ENCODE measurements at regions not wholly inside any gene's neighbourhood (a gene's known extent, or its start where the extent isn't known, plus 50 kb on each side); places are given as distances from the start of the nearest gene placed in this dataset.

DNA sequence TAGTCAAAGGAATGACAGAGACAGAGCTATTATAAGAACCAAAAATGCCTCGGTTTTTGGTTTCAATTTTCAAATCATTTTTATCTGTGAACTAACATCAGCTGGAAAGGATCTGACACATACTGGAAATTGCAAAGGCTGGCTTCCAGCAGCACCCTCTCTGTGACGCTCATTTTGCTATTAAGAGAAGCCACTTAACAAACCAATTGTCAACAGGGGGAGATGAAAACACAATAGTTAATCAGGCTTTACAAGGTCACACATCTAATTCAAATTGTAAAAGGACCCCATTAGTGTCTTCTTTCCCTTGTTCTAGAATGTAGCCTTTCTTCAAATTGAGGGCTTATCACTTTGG lies 160.5 kb downstream of the TFAP2B start:
- no TSS peak for BruUV-seq (replicated peaks)
- intact Hi-C loops (cut with micrococcal nuclease; ENCODE audit: unreplicated experiment), result no loop called here

DNA sequence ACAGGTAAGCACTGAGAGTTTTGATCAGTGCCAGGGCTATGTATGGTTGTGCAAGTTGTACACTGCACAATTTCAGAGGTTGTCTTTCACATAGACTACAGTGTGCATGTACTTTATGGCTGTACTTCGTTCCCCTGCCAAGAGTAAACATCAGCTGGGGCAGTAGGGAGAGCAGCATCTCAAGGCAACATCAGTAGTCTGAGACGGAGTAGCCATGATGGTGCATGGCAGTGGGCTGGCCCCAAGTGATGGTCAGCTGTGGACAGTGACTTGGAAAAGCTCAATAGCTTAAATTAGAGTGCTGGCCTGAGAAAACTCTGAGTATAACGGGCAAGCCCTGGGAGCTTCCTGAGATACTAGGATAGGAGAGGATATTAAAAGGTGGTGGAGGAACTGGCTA lies 165.5 kb downstream of the TFAP2B start:
- intact Hi-C loops (cut with micrococcal nuclease; ENCODE audit: unreplicated experiment), result no loop called here
- DNase-seq (ENCODE audit: low spot score), result no peak

More for the DNA sequence above, 160.5 kb downstream of the TFAP2B start:
- TF ChIP-seq, protein P1, sequence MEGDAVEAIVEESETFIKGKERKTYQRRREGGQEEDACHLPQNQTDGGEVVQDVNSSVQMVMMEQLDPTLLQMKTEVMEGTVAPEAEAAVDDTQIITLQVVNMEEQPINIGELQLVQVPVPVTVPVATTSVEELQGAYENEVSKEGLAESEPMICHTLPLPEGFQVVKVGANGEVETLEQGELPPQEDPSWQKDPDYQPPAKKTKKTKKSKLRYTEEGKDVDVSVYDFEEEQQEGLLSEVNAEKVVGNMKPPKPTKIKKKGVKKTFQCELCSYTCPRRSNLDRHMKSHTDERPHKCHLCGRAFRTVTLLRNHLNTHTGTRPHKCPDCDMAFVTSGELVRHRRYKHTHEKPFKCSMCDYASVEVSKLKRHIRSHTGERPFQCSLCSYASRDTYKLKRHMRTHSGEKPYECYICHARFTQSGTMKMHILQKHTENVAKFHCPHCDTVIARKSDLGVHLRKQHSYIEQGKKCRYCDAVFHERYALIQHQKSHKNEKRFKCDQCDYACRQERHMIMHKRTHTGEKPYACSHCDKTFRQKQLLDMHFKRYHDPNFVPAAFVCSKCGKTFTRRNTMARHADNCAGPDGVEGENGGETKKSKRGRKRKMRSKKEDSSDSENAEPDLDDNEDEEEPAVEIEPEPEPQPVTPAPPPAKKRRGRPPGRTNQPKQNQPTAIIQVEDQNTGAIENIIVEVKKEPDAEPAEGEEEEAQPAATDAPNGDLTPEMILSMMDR (conservative IDR thresholded peaks at IDR 0.05; ENCODE audit: low read depth, low read length), result no peak
- TF ChIP-seq EZH2 (IDR thresholded peaks at IDR 0.05; ENCODE audit: borderline replicate concordance, low read depth, low read length, poor library complexity, severe bottlenecking), result no peak
- ChIA-PET CTCF (no interaction called here), POLR2A (ENCODE audit: low non-redundant PET) (no interaction called here)
- H3K9me3 ChIP-seq (ENCODE audit: low read depth, low read length, poor library complexity, severe bottlenecking), result no peaks in the 10 kb centered on the region
- no peaks in the 10 kb centered on the region for H3K36me3 ChIP-seq (ENCODE audit: insufficient read depth, low read length, poor library complexity, severe bottlenecking)
- H3K4me3 ChIP-seq (ENCODE audit: low read depth, low read length, poor library complexity, severe bottlenecking), result no peak overlapping the region
- peak; percentile 30 for DNase-seq (ENCODE audit: low spot score)
- no peaks in the 10 kb centered on the region for H3K27me3 ChIP-seq (replicated peaks; ENCODE audit: insufficient read depth, low read depth, low read length, poor library complexity)
- no peak overlapping the region for H3K27ac ChIP-seq (ENCODE audit: low read depth, low read length, poor library complexity, severe bottlenecking)
- peaks cover 13% of the 10 kb centered on the region for H3K4me1 ChIP-seq (ENCODE audit: insufficient read depth, low read length, poor library complexity, severe bottlenecking)

DNA sequence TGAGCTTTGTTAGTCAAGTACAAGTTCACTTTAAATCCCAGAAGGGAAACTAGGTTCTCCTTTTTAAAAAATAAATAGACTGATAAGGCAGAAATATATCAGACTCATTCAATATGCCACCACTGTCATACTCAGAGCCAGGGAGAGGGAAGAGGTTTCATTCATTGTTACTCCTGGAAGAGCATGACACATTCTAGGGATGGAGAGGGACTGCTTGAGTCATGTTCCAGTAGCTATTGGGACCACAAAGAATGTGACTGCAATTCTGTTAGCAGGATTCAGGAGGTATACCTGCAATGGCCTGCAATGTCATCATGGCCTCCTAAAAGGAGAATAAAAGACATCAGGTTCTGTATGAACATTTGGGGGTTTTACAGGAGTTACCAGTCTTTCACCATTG lies 167.6 kb downstream of the TFAP2B start:
- no peaks in the 10 kb centered on the region for H3K27me3 ChIP-seq (replicated peaks; ENCODE audit: insufficient read depth, low read depth, low read length, poor library complexity)
- intact Hi-C loops (cut with micrococcal nuclease; ENCODE audit: unreplicated experiment), result no loop called here
- TF ChIP-seq EZH2 (IDR thresholded peaks at IDR 0.05; ENCODE audit: borderline replicate concordance, low read depth, low read length, poor library complexity, severe bottlenecking), result no peak
- TF ChIP-seq, protein P1 (conservative IDR thresholded peaks at IDR 0.05; ENCODE audit: low read depth, low read length), result no peak
- BruUV-seq (replicated peaks), result no TSS peak
- no peak for DNase-seq (ENCODE audit: low spot score)
- H3K36me3 ChIP-seq (ENCODE audit: insufficient read depth, low read length, poor library complexity, severe bottlenecking), result no peaks in the 10 kb centered on the region
- H3K9me3 ChIP-seq (ENCODE audit: low read depth, low read length, poor library complexity, severe bottlenecking), result no peaks in the 10 kb centered on the region
- ChIA-PET POLR2A (ENCODE audit: low non-redundant PET) (no interaction called here), CTCF (no interaction called here)
- no peak overlapping the region for H3K27ac ChIP-seq (ENCODE audit: low read depth, low read length, poor library complexity, severe bottlenecking)
- peaks cover 5% of the 10 kb centered on the region for H3K4me1 ChIP-seq (ENCODE audit: insufficient read depth, low read length, poor library complexity, severe bottlenecking)
- no peak overlapping the region for H3K4me3 ChIP-seq (ENCODE audit: low read depth, low read length, poor library complexity, severe bottlenecking)

More for the DNA sequence above, 165.5 kb downstream of the TFAP2B start:
- H3K4me1 ChIP-seq (ENCODE audit: insufficient read depth, low read length, poor library complexity, severe bottlenecking), result peaks cover under 1% of the 10 kb centered on the region
- no peak overlapping the region for H3K27ac ChIP-seq (ENCODE audit: low read depth, low read length, poor library complexity, severe bottlenecking)
- no TSS peak for BruUV-seq (replicated peaks)
- H3K9me3 ChIP-seq (ENCODE audit: low read depth, low read length, poor library complexity, severe bottlenecking), result no peaks in the 10 kb centered on the region
- TF ChIP-seq, protein P1 (conservative IDR thresholded peaks at IDR 0.05; ENCODE audit: low read depth, low read length), result no peak
- no peak for TF ChIP-seq EZH2 (IDR thresholded peaks at IDR 0.05; ENCODE audit: borderline replicate concordance, low read depth, low read length, poor library complexity, severe bottlenecking)
- CTCF ChIA-PET, result no interaction called here
- no peaks in the 10 kb centered on the region for H3K27me3 ChIP-seq (replicated peaks; ENCODE audit: insufficient read depth, low read depth, low read length, poor library complexity)
- H3K36me3 ChIP-seq (ENCODE audit: insufficient read depth, low read length, poor library complexity, severe bottlenecking), result no peaks in the 10 kb centered on the region
- POLR2A ChIA-PET (ENCODE audit: low non-redundant PET), result no interaction called here
- H3K4me3 ChIP-seq (ENCODE audit: low read depth, low read length, poor library complexity, severe bottlenecking), result no peak overlapping the region

Data from A673 (cell line).